Uterus (tissue), 2 donors: ENCODE measurements at regions not wholly inside any gene's neighbourhood (a gene's known extent, or its start where the extent isn't known, plus 50 kb on each side); places are given as distances from the start of the nearest gene placed in this dataset.

Source experiments
- CTCF ChIP-seq, 4 experiments: fragments of 200-600 bp in 2 of 4; fragments of 450-650 bp in 2 of 4; sonication (generic) in 2 of 4; IDR thresholded peaks; one replicate each; pipeline ENCODE4 v1.5.1; 2016 to 2019; ENCODE audit warnings: antibody characterized with exemption in 4 of 4, mild to moderate bottlenecking in 2 of 4, moderate library complexity in 1 of 4
- POLR2A ChIP-seq, 2 donors: fragments of 450-650 bp; IDR thresholded peaks; one replicate each; pipeline ENCODE4 v1.6.1; 2016; ENCODE audit warnings: antibody characterized with exemption in 2 of 2, mild to moderate bottlenecking in 1 of 2, moderate library complexity in 1 of 2

GRCh38 chr14:28877923-28878322 is 111.3 kb downstream of the FOXG1 start:
- TF ChIP-seq CTCF (IDR thresholded peaks at IDR 0.05) (no peak), POLR2A (IDR thresholded peaks at IDR 0.05) (no peak)
